Erythroblast (primary cell): ENCODE measurements at regions not wholly inside any gene's neighbourhood (a gene's known extent, or its start where the extent isn't known, plus 50 kb on each side); places are given as distances from the start of the nearest gene placed in this dataset.

Experiments used
- DNase-seq, 2 experiments: peaks; one replicate each; lab custom pipeline; 2025; lab: John Stamatoyannopoulos, UW
- GATA1 ChIP-seq: IDR thresholded peaks from 2 replicates; pipeline ENCODE4 v1.6.1; 2011; ENCODE audit warnings: low read depth, mild to moderate bottlenecking, control low read depth, low read length, moderate library complexity
- POLR2A ChIP-seq: IDR thresholded peaks from 2 replicates; pipeline ENCODE4 v1.6.1; 2011; ENCODE audit warnings: mild to moderate bottlenecking, low read length

GRCh38 chr13:50670272-50670671 is 173.2 kb downstream of the DLEU7 start:
- TF ChIP-seq GATA1 (no peak), POLR2A (no peak)
- DNase-seq, result no peak

DNA sequence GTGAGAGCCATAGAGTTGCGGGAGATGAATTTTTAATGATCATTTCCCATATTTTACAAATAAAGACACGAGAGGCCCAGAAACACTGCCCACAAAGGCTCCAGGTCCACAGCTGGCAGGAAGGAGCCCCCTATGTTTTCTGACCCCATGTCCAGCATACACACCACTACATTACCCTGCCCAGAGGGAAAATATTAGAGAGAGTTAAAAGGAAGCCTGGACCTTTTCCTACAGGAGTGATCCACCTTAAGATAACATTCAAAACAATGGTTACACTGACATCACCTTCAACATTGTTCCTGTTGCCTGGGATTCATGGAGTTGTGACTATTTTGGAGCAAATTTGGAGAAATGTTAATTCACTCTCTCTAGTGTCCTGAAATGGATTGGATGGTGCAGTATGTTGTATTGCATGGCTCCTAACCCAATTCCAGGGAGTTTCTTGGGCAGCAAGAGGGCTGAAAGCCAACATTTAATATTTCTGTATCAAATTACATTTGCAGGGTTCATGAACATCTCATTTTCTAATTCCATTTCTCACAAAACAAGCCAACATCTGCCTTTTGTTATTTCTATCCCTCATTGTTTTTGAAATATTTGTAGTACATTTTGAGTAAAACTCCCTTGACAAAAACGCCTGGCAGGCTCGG is 172.5 kb downstream of the DLEU7 start:
- no peak for DNase-seq
- TF ChIP-seq POLR2A (no peak), GATA1 (no peak)

DNA sequence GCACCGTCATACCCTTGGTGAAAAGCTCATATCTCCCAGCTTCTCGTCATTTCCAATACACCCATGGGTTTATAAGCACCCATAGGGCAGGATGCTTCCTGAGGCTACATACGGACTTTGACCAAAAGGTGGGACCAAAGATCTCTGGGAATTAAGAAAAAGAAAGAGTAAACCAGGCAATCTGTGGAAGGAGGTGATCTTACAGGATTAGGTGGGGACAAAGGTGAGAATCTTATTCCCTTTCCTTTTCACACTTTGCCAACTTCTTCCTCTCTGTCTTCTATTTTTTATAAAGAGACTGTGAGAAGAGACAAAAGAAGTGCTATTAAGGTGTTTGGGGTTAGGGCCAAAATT is 172.0 kb downstream of the DLEU7 start:
- DNase-seq, result no peak
- TF ChIP-seq POLR2A (no peak), GATA1 (no peak)

- no peak for DNase-seq
Measured at GRCh38 chr13:50672025-50672424, 171.5 kb downstream of the DLEU7 start.

GRCh38 chr13:50675651-50676050 is 167.8 kb downstream of the DLEU7 start:
- no peak for TF ChIP-seq POLR2A
- no peak for TF ChIP-seq GATA1
- DNase-seq, result no peak

More at GRCh38 chr13:50672025-50672424, 171.5 kb downstream of the DLEU7 start:
- TF ChIP-seq GATA1, result no peak
- TF ChIP-seq POLR2A, result no peak

GRCh38 chr13:50676602-50677001 is 166.9 kb downstream of the DLEU7 start:
- no peak for TF ChIP-seq GATA1
- TF ChIP-seq POLR2A, result no peak

DNA sequence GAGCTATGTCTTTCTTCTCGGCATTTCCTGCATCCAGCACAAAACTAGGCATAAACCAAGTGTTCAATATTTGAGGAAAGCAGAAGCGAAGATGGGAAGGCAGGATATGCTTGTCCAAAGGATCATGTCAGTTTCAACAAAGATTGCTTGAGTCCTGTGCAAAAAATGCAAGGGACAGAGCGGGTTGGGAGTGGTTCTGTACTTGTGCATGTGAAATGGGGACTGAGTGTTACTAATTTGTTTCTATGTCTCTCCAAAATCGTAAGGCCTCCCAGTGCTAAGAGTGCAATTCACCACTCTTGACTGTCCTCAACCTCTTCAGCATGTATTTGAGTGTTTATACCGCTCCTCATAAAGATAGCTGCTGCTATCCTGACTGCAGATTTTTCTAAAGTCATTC is 166.2 kb downstream of the DLEU7 start:
- DNase-seq, result no peak
- TF ChIP-seq GATA1 (no peak), POLR2A (no peak)

More at GRCh38 chr13:50676602-50677001, 166.9 kb downstream of the DLEU7 start:
- DNase-seq, result peak; percentile 7 to 8

GRCh38 chr13:50677687-50678463 is 165.6 kb downstream of the DLEU7 start:
- no peak for DNase-seq
- TF ChIP-seq GATA1 (no peak), POLR2A (no peak)

GRCh38 chr13:50678464-50679162 is 164.9 kb downstream of the DLEU7 start:
- DNase-seq, result no peak
- TF ChIP-seq POLR2A (no peak), GATA1 (no peak)

DNA sequence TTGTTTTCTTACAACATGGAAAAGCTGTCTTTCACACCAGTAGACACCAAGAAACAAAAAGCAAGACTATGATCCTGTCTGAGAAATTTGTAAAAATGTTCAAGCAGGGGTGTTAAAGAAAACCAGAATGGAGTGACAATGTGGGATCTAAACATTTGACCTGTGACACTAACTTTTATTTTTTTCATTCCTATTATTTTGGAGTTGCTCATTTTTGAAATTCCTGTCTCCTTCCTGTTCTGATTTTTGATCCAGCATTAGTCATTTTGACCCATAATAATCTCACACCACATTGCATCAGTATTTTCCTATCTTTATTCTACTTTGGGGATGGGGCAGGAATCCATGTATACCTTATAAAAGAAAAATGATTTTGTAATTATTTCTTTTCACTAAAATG is 164.2 kb downstream of the DLEU7 start:
- no peak for DNase-seq
- TF ChIP-seq POLR2A (no peak), GATA1 (no peak)

GRCh38 chr13:50682002-50682401 is 161.5 kb downstream of the DLEU7 start:
- DNase-seq, result no peak
- TF ChIP-seq POLR2A (no peak), GATA1 (no peak)

DNA sequence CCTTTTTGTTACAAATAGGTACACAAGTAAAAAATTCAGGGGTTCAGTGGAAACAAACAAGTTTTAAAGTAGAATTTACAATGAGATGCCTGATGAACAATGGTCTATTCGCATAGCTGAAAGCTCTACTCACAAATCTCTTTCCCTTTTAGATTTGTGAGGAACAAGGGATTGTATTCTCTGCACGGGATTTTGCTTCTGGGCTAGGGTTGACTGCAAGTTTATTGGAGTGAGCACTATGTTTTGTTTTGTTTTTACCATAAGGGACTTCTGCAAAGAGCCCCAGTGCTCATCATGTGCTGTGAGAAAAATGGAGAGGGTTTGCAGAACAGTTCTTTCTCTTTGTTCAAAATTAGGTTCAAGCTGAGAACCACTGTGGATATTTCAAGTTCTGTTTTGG is 160.5 kb downstream of the DLEU7 start:
- no peak for DNase-seq
- TF ChIP-seq POLR2A, result no peak
- TF ChIP-seq GATA1, result no peak

DNA sequence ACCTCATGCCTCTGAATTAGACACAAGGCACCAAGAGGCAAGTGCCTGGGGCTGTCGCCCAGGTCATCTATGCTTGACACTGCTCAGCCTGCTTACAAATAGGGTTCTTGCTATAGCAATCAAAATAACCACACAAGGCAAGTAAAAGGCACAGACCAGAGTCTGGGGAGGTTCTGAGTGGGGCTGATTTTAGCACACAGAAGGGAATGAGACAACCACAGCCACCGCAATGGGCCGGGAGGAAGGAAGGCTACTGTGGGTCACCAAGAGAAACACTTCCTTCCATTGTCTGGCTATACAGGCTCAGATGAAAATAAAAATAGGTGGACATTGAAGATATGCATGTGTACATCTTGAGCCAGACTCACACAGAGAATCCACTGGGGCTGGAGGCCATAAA is 159.1 kb downstream of the DLEU7 start:
- DNase-seq, result no peak
- TF ChIP-seq GATA1 (no peak), POLR2A (no peak)

DNA sequence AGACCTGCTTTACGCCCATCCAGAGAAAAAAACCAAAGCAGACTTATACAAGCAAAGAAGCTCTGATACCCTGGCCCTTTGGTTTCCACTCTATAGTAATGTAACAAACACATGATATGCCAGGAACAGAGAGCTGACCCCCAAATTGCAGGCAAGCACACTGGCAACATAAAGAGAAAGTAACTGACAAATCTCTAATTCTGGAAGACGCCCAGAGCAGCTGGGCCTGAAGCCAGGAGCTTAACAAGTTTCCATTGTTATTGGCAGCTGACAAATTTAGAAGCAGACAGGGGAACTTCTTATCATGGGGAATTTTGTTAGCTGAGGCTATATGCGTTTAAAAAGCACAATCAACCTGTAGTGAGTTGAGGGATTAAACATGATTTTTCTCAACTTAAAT is 158.0 kb downstream of the DLEU7 start:
- peak; percentile 24 to 50 for DNase-seq
- TF ChIP-seq GATA1 (no peak), POLR2A (no peak)
